Liver (tissue), 8 donors: ENCODE measurements at regions not wholly inside any gene's neighbourhood (a gene's known extent, or its start where the extent isn't known, plus 50 kb on each side); places are given as distances from the start of the nearest gene placed in this dataset.

ENCODE experiments used
- DNase-seq: peaks from one replicate; pipeline ENCODE4 v3.0.0-alpha.2; 2017; ENCODE audit warnings: low spot score
- H3K27ac ChIP-seq, 2 donors: one replicate each; pipeline ENCODE4 v1.7.0; 2013; ENCODE audit warnings: inconsistent platforms in 2 of 2, low read length in 2 of 2, control low read depth in 1 of 2, low read depth in 1 of 2, mild to moderate bottlenecking in 1 of 2
- H3K27me3 ChIP-seq, 4 donors: one replicate each; pipeline versions ENCODE4 v1.6.1 to v1.7.0; 2013; ENCODE audit warnings: low read length in 3 of 4, inconsistent platforms in 1 of 4, mild to moderate bottlenecking in 1 of 4, moderate library complexity in 1 of 4; ENCODE audit not compliant: control insufficient read depth in 4 of 4, insufficient read depth in 4 of 4
- H3K36me3 ChIP-seq, 4 donors: one replicate each; pipeline versions ENCODE4 v1.6.1 to v1.7.0; 2013; ENCODE audit warnings: low read length in 3 of 4, mild to moderate bottlenecking in 3 of 4, low read depth in 1 of 4, moderate library complexity in 1 of 4; ENCODE audit not compliant: control insufficient read depth in 4 of 4, insufficient read depth in 3 of 4
- H3K4me1 ChIP-seq, 4 donors: one replicate each; pipeline versions ENCODE4 v1.6.1 to v1.7.0; 2013; ENCODE audit warnings: low read length in 3 of 4, mild to moderate bottlenecking in 3 of 4, moderate library complexity in 1 of 4; ENCODE audit not compliant: control insufficient read depth in 4 of 4, insufficient read depth in 4 of 4
- H3K4me3 ChIP-seq, 3 donors: one replicate each; pipeline versions ENCODE4 v1.6.1 to v1.7.0; 2013; ENCODE audit warnings: low read length in 3 of 3, control low read depth in 1 of 3, low read depth in 1 of 3, mild to moderate bottlenecking in 1 of 3
- H3K9ac ChIP-seq, 2 donors: one replicate each; pipeline ENCODE4 v1.7.0; 2013; ENCODE audit warnings: low read length in 2 of 2, mild to moderate bottlenecking in 2 of 2, moderate library complexity in 2 of 2, control low read depth in 1 of 2, low read depth in 1 of 2
- H3K9me3 ChIP-seq, 4 donors: one replicate each; pipeline versions ENCODE4 v1.6.1 to v1.7.0; 2013; ENCODE audit warnings: low read length in 3 of 4; ENCODE audit not compliant: control insufficient read depth in 4 of 4
- EGR1 ChIP-seq, 2 donors: IDR thresholded peaks; 2 replicates each; pipeline ENCODE4 v1.6.1; 2016 to 2018; ENCODE audit warnings: antibody characterized with exemption in 2 of 2, low read depth in 2 of 2
- FOXA1 ChIP-seq: IDR thresholded peaks from 2 replicates; pipeline ENCODE4 v1.6.1; 2016; ENCODE audit warnings: antibody characterized with exemption
- FOXA2 ChIP-seq: IDR thresholded peaks from 2 replicates; pipeline ENCODE4 v1.6.1; 2016; ENCODE audit warnings: antibody characterized with exemption
- GABPA ChIP-seq, 2 donors: IDR thresholded peaks in 1 of 2; conservative IDR thresholded peaks in 1 of 2; 2 replicates each; pipeline ENCODE4 v1.6.1; 2016; ENCODE audit warnings: antibody characterized with exemption in 2 of 2, mild to moderate bottlenecking in 1 of 2, moderate library complexity in 1 of 2
- HNF4A ChIP-seq, 2 donors: conservative IDR thresholded peaks; 2 replicates each; pipeline ENCODE4 v1.6.1; 2016; ENCODE audit warnings: antibody characterized with exemption in 2 of 2, mild to moderate bottlenecking in 2 of 2
- HNF4G ChIP-seq: IDR thresholded peaks from 2 replicates; pipeline ENCODE4 v1.6.1; 2016; ENCODE audit warnings: antibody characterized with exemption
- JUND ChIP-seq, 2 donors: IDR thresholded peaks; 2 replicates each; pipeline ENCODE4 v1.6.1; 2016; ENCODE audit warnings: antibody characterized with exemption in 2 of 2
- NR2F2 ChIP-seq: IDR thresholded peaks from 2 replicates; pipeline ENCODE4 v1.6.1; 2016; ENCODE audit warnings: antibody characterized with exemption
- RAD21 ChIP-seq, 2 donors: IDR thresholded peaks; 2 replicates each; pipeline ENCODE4 v1.6.1; 2016; ENCODE audit warnings: antibody characterized with exemption in 2 of 2, mild to moderate bottlenecking in 2 of 2
- RXRA ChIP-seq, 2 donors: IDR thresholded peaks; 2 replicates each; pipeline ENCODE4 v1.6.1; 2017 to 2018; ENCODE audit warnings: antibody characterized with exemption in 2 of 2, mild to moderate bottlenecking in 1 of 2
- SP1 ChIP-seq: IDR thresholded peaks from 2 replicates; pipeline ENCODE4 v1.6.1; 2018; ENCODE audit warnings: antibody characterized with exemption, mild to moderate bottlenecking
- TAF1 ChIP-seq: conservative IDR thresholded peaks from 2 replicates; pipeline ENCODE4 v1.6.1; 2016; ENCODE audit warnings: antibody characterized with exemption, mild to moderate bottlenecking
- YY1 ChIP-seq: IDR thresholded peaks from 2 replicates; pipeline ENCODE4 v1.6.1; 2016; ENCODE audit warnings: antibody characterized with exemption, mild to moderate bottlenecking
- WGBS: extraction: QIAGEN DNeasy Blood & Tissue Kit; methylation state at CpG from one replicate; pipeline ENCODE4 v1.1.7; 2013; 5-methylcytosine and 5-hydroxymethylcytosine counted together
- TF ChIP-seq, protein P1 (sequence below): IDR thresholded peaks from 2 replicates; pipeline ENCODE4 v1.6.1; 2016; ENCODE audit warnings: antibody characterized with exemption, mild to moderate bottlenecking
- TF ChIP-seq, protein P2 (sequence below): IDR thresholded peaks from 2 replicates; pipeline ENCODE4 v1.6.1; 2016; ENCODE audit warnings: antibody characterized with exemption
- TF ChIP-seq, protein P3 (sequence below): IDR thresholded peaks from 2 replicates; pipeline ENCODE4 v1.6.1; 2016; ENCODE audit warnings: antibody characterized with exemption
- TF ChIP-seq, protein P4 (sequence below): fragments of 150-350 bp; IDR thresholded peaks from 2 replicates; pipeline ENCODE4 v1.5.1; 2017; ENCODE audit warnings: improper control_type of control experiment, low read depth, low read length; ENCODE audit not compliant: missing input control
- TF ChIP-seq, protein P5 (sequence below): IDR thresholded peaks from 2 replicates; pipeline ENCODE4 v1.6.1; 2016; ENCODE audit warnings: antibody characterized with exemption
- donor health status: healthy.
- donor health status: healthy.
- donor health status: healthy.
- donor health status: healthy.
- donor health status: healthy.

DNA sequence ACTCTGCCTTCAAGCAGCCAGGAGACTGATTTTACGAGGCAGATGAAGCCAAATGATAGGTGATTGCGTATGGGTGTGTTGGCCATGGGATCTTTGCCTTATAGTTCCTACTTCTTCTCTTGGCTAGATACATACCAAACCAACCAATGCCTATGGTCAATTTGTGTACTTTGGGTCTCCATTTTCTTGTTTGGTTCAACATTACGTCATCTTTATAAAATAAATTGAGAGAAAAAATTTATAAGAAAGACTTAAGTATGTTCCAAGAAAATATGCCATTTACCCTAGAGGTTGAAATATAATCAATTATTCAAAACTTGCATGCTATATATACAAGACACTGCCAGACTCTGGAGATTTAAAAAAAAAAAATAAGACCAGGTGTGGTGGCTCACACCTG lies 150.9 kb downstream of the SP3 start (continued):
- no peak for TF ChIP-seq RXRA (IDR thresholded peaks at IDR 0.05)
- TF ChIP-seq HNF4A (conservative IDR thresholded peaks at IDR 0.05) = no peak
- no peak for TF ChIP-seq FOXA1

DNA sequence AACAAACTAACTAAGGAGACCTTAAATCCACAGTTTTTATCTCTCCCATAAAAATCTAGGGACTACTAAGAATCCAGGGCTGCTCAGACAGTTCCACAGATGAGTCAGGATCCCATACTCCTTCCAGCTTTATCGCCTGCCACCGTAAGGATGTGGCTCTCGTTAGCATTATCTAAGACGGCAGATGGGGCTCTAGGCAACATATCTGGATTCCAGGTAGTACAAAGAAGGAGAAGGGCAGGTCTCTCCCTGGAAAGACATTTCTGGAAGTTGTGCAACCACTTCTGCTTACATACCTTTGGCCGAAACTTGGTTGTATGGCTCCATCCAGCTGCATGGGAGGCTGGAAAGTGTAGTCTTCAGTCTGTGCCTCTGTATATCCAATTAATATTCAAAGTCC lies 149.4 kb downstream of the SP3 start:
- Histone ChIP-seq H3K27me3 (no peaks in the 10 kb centered on the region), H3K36me3 (no peaks in the 10 kb centered on the region), H3K4me3 (no peak overlapping the region), H3K9me3 (no peaks in the 10 kb centered on the region), H3K27ac (no peak overlapping the region), H3K4me1 (no peaks in the 10 kb centered on the region), H3K9ac (no peak overlapping the region)
- DNase-seq = no peak
- TF ChIP-seq, protein P1, sequence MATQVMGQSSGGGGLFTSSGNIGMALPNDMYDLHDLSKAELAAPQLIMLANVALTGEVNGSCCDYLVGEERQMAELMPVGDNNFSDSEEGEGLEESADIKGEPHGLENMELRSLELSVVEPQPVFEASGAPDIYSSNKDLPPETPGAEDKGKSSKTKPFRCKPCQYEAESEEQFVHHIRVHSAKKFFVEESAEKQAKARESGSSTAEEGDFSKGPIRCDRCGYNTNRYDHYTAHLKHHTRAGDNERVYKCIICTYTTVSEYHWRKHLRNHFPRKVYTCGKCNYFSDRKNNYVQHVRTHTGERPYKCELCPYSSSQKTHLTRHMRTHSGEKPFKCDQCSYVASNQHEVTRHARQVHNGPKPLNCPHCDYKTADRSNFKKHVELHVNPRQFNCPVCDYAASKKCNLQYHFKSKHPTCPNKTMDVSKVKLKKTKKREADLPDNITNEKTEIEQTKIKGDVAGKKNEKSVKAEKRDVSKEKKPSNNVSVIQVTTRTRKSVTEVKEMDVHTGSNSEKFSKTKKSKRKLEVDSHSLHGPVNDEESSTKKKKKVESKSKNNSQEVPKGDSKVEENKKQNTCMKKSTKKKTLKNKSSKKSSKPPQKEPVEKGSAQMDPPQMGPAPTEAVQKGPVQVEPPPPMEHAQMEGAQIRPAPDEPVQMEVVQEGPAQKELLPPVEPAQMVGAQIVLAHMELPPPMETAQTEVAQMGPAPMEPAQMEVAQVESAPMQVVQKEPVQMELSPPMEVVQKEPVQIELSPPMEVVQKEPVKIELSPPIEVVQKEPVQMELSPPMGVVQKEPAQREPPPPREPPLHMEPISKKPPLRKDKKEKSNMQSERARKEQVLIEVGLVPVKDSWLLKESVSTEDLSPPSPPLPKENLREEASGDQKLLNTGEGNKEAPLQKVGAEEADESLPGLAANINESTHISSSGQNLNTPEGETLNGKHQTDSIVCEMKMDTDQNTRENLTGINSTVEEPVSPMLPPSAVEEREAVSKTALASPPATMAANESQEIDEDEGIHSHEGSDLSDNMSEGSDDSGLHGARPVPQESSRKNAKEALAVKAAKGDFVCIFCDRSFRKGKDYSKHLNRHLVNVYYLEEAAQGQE = no peak
- TF ChIP-seq TAF1 (no peak), YY1 (no peak), FOXA2 (no peak), RAD21 (IDR thresholded peaks at IDR 0.05) (no peak), HNF4G (no peak), GABPA (IDR thresholded peaks at IDR 0.05 in 1 of 2, conservative IDR thresholded peaks at IDR 0.05 in 1 of 2) (no peak), RXRA (IDR thresholded peaks at IDR 0.05) (no peak), HNF4A (conservative IDR thresholded peaks at IDR 0.05) (no peak), SP1 (no peak), FOXA1 (no peak), EGR1 (IDR thresholded peaks at IDR 0.05; ENCODE audit: low read depth in 2 of 2) (no peak), NR2F2 (no peak), JUND (IDR thresholded peaks at IDR 0.05) (no peak)
- TF ChIP-seq, protein P2, sequence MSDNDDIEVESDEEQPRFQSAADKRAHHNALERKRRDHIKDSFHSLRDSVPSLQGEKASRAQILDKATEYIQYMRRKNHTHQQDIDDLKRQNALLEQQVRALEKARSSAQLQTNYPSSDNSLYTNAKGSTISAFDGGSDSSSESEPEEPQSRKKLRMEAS = no peak
- TF ChIP-seq, protein P3, sequence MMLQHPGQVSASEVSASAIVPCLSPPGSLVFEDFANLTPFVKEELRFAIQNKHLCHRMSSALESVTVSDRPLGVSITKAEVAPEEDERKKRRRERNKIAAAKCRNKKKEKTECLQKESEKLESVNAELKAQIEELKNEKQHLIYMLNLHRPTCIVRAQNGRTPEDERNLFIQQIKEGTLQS = no peak
- TF ChIP-seq, protein P4, sequence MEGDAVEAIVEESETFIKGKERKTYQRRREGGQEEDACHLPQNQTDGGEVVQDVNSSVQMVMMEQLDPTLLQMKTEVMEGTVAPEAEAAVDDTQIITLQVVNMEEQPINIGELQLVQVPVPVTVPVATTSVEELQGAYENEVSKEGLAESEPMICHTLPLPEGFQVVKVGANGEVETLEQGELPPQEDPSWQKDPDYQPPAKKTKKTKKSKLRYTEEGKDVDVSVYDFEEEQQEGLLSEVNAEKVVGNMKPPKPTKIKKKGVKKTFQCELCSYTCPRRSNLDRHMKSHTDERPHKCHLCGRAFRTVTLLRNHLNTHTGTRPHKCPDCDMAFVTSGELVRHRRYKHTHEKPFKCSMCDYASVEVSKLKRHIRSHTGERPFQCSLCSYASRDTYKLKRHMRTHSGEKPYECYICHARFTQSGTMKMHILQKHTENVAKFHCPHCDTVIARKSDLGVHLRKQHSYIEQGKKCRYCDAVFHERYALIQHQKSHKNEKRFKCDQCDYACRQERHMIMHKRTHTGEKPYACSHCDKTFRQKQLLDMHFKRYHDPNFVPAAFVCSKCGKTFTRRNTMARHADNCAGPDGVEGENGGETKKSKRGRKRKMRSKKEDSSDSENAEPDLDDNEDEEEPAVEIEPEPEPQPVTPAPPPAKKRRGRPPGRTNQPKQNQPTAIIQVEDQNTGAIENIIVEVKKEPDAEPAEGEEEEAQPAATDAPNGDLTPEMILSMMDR = no peak
- TF ChIP-seq, protein P5, sequence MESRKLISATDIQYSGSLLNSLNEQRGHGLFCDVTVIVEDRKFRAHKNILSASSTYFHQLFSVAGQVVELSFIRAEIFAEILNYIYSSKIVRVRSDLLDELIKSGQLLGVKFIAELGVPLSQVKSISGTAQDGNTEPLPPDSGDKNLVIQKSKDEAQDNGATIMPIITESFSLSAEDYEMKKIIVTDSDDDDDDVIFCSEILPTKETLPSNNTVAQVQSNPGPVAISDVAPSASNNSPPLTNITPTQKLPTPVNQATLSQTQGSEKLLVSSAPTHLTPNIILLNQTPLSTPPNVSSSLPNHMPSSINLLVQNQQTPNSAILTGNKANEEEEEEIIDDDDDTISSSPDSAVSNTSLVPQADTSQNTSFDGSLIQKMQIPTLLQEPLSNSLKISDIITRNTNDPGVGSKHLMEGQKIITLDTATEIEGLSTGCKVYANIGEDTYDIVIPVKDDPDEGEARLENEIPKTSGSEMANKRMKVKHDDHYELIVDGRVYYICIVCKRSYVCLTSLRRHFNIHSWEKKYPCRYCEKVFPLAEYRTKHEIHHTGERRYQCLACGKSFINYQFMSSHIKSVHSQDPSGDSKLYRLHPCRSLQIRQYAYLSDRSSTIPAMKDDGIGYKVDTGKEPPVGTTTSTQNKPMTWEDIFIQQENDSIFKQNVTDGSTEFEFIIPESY = no peak
- WGBS = 83% methylated on average over 5 of the region's 5 CpGs
